ENCODE measurements at regions not wholly inside any gene's neighbourhood (a gene's known extent, or its start where the extent isn't known, plus 50 kb on each side); places are given as distances from the start of the nearest gene placed in this dataset.

DNA sequence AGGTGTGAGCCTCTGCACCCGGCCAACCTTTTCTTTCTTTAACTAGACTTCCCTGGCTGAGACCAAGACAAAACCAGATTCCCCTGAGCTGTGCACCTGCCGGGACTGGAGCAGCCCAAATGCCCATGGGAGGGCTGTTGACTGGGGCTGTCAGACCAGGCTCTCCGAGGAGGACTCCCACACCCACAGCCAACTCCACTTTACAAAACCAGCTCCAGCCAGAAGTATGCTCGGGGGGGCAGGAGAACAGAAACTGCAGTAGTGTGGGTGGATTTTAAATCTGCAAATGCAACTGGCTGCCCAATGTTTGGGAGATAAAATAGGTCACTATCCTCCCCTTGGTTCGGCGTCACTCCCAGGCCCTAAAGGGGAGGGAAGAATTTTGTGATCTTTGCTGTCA is 78.5 kb downstream of the VCPKMT start:
- TF ChIP-seq, protein P1, sequence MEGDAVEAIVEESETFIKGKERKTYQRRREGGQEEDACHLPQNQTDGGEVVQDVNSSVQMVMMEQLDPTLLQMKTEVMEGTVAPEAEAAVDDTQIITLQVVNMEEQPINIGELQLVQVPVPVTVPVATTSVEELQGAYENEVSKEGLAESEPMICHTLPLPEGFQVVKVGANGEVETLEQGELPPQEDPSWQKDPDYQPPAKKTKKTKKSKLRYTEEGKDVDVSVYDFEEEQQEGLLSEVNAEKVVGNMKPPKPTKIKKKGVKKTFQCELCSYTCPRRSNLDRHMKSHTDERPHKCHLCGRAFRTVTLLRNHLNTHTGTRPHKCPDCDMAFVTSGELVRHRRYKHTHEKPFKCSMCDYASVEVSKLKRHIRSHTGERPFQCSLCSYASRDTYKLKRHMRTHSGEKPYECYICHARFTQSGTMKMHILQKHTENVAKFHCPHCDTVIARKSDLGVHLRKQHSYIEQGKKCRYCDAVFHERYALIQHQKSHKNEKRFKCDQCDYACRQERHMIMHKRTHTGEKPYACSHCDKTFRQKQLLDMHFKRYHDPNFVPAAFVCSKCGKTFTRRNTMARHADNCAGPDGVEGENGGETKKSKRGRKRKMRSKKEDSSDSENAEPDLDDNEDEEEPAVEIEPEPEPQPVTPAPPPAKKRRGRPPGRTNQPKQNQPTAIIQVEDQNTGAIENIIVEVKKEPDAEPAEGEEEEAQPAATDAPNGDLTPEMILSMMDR (IDR thresholded peaks at IDR 0.05 in 4 of 5, conservative IDR thresholded peaks at IDR 0.05 in 1 of 5): no peak
- no peak for TF ChIP-seq POLR2A (IDR thresholded peaks at IDR 0.05)

Data from gastrocnemius medialis (tissue), 4 donors.